ENCODE measurements at regions not wholly inside any gene's neighbourhood (a gene's known extent, or its start where the extent isn't known, plus 50 kb on each side); places are given as distances from the start of the nearest gene placed in this dataset.
A peak's percentile ranks its signal among the peaks of the same experiment; 100 is the strongest.
"Not testable (repeated sequence)": the region's sequence is repeated elsewhere in the genome, so short reads cannot be mapped to it uniquely, and the experiment has no call there.

DNA sequence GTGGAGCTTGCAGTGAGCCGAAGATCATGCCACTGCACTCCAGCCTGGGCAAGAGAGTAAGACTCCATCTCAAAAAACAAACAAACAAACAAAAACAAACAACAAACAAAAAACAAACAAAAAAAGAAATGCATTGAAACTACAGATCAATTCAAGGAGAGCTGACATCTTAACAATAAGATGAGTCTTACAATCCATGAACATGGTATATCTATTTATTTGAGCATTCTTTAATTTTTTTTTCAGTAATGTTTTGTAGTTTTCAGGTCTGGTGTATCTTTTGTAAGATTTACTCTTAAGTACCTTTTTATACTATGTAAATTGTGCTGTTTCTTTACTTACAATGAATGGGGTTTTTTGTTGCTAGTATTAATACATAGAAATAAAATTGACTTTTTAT, 140.1 kb upstream of the DAPK1 start:
- no peak for DNase-seq (ENCODE audit: low read depth in 4 of 4, low spot score in 3 of 4)

DNA sequence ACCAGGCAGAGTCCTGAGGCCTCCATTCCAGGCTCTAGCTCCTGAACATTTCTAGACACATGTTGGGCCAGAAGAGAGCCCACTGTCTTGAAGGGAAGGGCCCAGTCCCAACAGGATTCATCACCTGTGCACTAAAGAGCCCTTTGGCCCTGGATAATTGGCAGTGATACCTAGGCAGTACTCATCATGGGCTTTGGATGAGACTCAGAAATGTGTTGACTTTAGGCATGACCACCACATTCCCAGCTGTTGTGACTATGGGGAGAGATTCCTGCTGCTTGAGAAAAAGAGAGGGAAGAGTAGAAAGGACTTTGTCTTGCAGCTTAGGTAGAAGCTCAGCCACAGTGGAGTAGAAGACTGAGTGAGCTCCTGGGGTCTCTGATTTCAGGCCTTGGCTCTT, 138.4 kb upstream of the DAPK1 start:
- no peak for DNase-seq (ENCODE audit: low read depth in 4 of 4, low spot score in 3 of 4)

DNA sequence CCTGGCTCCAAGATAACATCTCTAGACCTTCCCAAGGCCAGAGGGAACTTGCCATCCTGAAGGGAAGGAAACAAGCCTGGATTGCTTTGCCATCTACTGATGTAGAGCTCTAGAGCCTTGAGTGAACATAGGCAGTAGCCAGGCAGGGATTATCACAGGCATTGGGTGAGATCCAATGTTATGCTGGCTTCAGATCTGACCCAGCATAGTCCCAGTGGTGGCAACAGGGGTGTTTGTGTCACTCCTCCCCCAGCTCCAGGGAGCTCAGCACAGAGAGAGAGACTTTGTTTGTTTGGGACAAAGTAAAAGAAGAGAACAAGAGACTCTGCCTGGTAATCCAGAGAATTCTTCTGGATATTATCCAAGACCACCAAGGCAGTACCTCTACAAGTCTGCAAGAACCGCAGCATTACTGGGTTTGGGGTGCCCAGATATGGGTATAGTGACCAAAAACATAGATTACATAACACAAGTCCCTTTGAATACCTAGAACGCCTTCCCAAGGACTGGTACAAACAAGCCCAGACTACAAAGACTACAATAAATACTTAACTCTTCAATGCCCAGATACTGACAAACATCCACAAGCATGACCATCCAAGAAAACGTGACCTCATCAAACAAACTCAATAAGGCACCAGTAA, 137.6 kb upstream of the DAPK1 start:
- no peak for DNase-seq (ENCODE audit: low read depth in 4 of 4, low spot score in 3 of 4)

DNA sequence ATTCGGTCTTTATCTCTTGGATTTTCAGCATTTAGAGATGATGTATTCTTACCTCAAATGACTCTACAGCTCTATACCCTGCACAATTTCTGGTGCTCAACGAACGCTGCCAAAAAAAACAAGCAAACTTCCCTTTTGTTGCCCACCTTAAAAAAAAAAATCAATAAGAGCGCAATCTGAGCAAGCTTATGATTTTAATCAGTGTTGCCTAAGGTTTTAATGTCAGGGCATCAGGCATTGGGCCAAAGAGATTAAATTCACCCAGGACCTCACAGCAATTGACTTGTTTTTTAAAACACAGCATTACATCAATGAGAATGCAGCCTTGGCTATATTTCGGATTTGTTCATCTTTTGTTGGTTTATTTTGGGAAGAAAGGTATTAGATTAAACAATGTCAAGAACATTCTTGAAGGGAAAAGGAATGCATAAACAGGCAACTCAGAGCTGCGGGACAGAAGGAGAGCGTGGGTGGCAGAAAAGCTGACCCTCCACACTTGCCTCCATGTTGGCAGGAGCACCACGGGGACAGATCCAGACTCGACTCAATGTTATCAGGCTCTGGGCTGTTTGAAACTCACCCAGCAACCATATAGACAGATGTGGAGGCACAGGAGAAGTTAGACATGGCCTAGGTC, 127.5 kb upstream of the DAPK1 start:
- no peak for DNase-seq (ENCODE audit: low read depth in 4 of 4, low spot score in 3 of 4)

DNA sequence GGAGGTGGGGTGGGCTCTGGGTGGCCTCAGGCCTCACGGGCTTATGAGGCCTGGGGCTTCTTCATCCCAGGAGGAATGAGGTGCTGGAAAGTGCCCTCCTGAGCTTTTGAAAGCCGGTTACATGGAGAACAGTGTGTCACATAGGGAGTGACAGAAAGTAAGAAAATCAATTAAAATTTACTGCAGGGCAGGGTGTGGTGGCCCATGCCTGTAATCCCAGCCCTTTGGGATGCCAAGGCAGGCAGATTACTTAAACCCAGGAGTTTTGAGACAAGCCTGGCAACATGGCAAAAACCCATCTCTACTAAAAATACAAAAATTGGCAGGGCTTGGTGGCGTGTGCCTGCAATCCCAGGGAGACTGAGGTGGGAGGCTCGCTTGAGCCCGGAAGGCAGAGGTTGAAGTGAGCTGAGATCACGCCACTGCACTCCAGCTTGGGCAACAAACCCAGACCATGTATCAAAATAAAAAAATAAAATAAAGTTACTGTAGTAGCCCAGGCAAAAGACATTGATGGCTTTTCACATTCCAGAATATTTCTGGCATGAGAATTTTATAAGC, 125.8 kb upstream of the DAPK1 start:
- no peak for DNase-seq (ENCODE audit: low read depth in 4 of 4, low spot score in 3 of 4)

DNA sequence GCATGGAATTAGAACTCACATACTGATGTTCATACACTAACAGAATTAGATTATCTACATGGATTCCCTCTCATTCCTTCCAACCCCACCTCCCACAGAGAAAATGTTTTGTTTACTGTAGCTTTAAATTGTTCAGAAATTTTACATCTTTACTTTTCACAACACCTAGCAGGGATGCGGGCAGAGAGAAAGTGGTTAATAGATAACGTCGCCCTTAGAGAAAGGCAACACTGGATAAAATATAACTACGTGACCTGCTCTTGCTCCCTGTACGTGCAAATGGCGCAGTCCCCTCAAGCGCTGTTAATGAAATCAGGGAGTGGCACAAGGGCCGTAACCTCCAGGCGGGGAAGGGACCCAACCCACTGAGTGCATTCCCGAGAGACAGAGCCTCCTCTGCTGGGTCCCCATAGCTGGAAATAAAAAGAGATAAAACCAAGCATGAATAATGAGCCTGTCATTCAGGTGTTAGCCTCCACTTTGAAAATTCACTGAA, 125.3 kb upstream of the DAPK1 start:
- DNase-seq (ENCODE audit: low read depth in 4 of 4, low spot score in 3 of 4): peak in 2 of 4 donors; percentile 19 to 46

DNA sequence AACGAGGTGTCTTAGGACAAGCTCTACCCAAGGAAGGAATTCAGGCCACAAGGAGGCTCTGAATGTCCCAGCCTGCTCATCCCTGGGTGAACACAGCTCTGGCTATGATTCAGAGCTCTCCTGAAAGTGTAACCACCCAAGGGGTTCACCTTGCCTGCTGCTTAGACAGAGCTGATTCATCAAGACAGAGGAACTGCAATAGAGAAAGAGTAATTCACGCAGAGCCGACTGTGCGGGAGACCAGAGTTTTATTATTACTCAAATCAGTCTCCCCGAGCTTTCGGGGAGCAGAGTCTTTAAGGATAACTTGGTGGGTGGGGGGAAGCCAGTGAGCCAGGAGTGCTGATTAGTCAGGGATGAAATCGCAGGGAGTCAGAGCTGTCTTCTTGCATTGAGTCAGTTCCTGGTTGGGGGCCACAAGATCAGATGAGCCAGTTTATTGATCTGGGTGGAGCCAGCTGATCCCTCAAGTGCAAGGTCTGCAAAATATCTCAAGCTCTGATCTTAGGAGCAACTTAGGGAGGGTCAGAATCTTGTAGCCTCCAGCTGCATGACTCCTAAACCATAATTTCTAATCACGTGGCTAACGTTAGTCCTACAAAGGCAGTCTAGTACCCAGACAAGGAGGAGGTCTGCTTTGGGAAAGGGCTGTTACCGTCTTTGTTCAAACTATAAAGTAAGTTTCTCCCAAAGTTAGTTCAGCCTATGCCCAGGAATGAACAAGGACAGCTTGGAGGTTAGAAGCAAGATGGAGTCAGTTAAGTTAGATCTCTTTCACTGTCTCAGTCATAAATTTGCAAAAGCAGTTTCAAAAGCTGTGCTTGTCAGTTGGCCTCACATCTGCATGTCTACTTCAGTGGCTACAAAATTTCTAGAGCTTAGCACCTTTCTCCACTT, 123.4 kb upstream of the DAPK1 start:
- DNase-seq (ENCODE audit: low read depth in 4 of 4, low spot score in 3 of 4): not testable (repeated sequence)

DNA sequence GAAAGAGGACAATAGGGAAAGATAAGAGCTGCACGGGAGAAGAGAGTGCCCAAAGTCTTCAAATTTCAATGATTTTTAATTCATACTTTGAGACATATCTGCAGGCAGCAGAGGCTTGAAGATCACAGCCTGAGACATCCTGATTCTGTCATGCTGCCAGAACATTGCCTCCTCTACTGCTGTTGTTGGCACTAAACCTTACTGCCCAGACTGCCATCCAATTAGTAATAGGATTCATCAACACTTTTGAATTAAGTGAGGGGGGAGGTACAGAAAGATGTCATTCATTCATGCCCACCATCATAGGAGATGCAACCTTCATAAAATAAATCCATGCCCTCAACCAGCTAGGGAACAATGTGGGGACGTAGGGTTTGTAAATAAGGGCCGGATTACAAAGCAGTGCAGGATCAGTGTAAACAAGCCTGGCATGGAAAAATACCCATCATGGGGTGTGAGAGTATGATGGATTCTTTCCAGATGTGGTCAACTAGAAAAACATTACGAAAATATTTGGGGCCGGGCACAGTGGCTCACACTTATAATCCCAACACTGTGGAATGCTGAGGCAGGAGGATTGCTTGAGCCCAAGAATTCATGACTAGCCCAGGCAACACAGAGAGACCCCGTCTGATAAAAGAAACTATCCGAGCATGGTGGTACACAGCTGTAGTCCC, 122.1 kb upstream of the DAPK1 start:
- no peak for DNase-seq (ENCODE audit: low read depth in 4 of 4, low spot score in 3 of 4)

DNA sequence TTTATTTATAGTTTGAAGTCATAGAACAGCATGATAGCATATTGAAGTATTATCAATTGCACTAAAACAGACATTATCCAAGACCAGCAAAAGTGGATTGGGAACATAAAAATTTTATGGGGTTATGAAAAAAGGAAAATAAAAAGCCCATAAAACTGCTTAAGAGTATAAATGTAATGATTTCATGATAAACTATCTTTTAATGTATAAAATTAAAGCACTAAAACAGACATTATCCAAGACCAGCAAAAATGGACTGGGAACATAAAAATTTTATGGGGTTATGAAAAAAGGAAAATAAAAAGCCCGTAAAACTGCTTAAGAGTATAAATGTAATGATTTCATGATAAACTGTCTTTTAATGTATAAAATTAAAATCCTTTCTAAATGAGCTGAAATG, 119.0 kb upstream of the DAPK1 start:
- DNase-seq (ENCODE audit: low read depth in 4 of 4, low spot score in 3 of 4): no peak

DNA sequence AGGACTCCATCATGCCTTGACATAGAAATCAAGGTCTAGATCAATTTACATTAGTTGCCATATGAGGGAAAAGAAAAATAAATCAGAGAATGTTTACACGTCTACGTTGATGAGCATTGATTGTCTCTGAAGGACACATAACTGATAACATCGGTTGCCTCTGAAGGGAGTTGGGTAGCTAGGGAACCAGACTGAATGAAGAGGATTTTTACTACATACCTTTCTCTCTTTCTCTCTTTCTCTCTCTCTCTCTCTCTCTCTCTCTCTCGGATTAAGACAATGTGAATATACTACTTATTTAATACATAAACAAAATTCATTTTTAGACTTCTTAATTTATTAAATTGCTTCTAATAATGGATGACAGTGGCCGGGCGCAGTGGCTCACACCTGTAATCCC, 118.4 kb upstream of the DAPK1 start:
- DNase-seq (ENCODE audit: low read depth in 4 of 4, low spot score in 3 of 4): no peak

DNA sequence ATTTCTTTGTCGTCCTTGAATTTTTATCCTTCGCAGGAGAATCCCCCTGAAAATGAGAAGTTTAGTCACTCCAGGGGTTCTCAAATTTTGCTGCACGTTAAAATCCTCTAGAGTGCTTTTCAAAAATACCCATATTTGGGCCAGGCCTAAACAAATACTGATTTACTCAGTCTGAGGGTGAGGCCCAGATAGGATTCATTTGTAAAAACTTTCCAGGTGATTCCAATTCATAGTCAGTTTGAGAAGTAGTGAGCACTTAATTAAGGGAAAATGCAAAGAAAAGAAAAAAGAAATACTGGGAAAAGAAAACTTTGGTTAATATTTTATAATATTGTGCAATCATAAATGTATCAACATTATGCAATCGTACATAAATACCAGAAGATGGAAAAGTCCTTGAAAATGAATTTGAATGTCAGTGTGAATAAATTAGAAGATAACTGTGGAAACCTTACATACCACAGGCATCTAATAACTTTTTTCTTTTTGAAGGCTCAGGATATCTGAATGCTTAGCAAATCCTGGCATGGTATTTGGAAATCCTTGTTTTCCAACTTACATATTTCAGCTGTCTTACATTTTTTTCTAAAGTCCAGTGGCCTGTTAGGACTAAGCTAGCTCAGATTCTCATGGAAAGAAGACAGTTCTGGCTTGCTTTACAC, 116.5 kb upstream of the DAPK1 start:
- no peak for DNase-seq (ENCODE audit: low read depth in 4 of 4, low spot score in 3 of 4)

DNA sequence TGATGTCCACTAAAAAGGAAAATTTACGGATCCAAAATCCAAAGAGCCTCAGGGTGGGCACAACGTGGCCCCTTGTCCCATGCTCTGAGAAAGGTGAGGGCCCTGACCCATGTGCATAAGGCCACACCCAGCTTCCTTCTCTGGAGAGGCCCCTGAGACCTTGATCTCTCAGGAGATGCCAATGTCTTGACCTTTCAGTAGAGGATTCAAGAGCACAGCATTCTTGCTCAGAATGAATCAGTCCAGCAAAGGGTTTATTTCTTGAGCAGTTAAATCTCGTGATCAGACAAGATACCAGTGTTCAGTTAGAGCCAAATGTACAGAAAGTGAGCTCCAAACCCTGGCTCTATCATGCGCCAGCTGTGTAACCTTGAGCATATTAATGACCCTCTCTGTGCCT, 115.9 kb upstream of the DAPK1 start:
- DNase-seq (ENCODE audit: low read depth in 4 of 4, low spot score in 3 of 4): no peak

DNA sequence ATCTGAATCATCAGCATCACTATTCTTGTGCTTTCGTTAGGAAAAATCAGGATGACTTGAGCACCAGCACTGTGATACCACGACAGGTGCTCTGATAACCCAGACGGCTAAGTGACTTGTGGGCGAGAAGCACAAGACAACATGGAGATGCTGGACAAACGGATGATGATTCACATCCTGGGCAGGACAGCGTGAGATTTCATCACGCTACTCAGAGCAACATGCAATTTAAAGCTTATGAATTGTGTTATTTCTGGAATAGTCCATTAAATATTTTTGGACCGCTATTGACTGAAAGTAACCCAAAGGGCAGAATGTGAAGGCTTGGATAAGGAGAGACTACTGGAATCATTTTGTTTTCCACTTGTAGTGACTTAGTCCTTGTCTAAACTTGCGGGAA, 114.8 kb upstream of the DAPK1 start:
- no peak for DNase-seq (ENCODE audit: low read depth in 4 of 4, low spot score in 3 of 4)

DNA sequence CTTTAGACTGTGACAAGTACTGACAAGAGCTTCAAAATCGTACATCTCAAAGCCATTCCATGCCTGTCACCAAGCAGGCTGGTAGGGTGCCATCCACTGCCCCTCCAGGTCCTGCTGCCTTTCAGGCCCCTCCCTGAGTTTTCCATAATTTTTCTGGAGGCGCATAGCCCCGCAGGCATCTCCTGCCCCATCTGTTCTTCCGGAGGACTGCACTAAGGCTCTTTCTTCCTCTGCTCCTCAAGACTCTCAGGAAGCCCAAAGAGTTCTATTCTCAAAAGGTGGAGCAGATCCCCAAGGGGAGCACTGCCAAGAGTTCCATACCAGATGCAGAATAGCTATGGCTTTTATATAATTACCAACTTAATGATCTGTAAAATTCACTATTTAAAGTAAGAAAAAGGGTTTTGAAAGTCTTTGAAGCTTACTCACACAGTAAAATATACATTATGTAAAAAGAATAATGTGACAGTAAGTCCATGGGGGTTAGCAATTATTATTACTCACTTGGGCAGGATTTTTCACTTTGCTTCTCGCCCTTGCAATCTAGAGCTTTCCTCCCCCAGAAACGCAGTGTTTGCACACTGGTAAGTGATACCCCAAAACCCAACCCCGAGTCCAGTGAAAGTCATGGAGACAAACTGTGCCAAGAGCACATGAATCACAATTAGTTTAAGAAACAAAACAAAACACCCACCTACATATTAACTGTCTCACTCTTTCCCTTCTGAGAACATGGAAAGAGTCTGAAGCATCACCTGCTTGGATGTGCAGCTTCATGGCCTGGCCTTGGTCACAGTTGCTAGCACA, 114.1 kb upstream of the DAPK1 start:
- DNase-seq (ENCODE audit: low read depth in 4 of 4, low spot score in 3 of 4): no peak

DNA sequence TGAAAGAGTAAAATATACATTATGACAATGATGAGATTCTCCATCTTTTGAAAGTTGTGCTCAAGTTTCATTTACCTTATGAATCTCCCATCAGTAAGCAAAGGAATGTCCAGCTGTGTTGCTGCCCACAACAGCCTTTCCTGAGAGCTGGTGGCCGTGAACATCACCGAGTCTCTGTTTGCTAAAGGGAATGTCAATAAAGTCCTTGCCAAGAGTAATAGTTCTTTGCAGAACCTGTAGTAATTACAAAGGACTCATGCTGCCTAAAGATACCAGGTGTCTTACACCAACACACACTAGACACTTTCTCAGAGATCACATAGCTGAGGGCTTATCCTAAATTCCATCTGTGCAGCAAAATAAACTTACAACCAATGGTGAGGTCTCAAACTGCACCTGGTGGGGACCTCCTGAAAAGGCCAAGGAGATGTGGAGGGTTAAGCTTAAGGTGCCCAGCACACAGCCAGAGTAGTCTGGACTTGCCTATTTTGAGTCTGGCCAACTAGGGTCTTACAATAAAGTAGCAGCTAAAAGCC, 111.1 kb upstream of the DAPK1 start:
- no peak for DNase-seq (ENCODE audit: low read depth in 4 of 4, low spot score in 3 of 4)

DNA sequence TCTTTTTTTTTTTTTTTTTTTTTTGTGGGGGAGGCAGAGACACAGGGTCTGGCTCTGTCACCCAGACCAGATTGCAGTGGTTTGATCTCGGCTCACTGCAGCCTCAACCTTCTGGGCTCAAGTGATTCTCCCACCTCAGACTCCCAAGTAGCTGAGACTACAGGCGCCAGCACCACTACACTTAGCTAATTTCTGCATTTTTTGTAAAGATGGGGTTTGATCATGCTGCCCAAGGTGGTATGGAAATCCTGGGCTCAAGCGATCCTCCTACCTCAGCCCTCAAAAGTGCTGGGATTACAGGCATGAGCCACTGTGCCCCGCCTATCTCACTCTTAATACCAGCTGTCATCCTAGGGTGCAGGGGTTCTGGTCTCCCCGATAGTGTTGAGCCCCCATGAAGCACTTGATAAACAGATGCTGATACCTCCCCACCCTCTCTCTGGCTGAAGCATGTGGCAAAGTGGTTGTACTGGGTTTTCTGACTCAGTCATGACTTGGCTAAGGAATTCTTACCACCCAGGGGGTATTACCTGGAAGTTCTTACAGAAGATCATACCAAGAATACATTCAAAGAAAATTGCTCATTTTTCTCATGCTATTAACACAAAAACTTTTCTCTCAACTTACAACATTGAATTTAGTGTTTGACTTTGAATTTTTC, 110.2 kb upstream of the DAPK1 start:
- DNase-seq (ENCODE audit: low read depth in 4 of 4, low spot score in 3 of 4): no peak

DNA sequence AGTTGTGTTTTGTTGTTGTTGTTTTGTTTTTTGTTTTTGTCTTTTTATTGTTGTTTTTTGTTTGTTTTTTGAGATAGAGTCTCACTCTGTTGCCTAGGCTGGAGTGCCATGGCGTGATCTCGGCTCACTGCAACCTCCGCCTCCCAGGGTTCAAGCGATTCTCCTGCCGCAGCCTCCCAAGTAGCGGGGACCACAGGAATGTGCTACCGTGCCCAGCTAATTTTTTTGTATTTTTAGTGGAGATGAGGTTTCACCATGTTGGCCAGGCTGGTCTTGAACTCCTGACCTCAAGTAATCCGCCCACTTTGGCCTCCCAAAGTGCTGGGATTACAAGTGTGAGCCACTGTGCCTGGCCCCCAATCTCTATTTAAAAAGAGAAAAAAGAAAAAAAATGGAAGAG, 109.0 kb upstream of the DAPK1 start:
- not testable (repeated sequence) for DNase-seq (ENCODE audit: low read depth in 4 of 4, low spot score in 3 of 4)

DNA sequence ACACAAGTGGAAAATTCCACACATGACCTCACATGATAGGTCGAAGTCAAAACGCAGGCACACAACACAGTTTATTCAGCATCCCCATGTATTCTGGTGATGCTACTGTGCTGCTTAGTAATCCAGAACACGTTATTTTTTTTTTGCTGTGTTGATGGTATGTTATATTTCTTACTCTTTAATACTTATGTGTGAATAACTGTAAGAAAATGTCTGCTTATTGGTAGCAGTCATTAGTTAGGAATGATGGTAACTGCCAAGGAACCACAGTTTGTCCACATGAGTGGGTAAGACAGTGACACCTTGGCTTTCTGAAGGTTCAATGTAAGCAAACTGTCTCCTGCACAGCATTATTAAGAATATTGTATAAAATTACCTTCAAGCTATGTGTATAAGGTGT, 107.7 kb upstream of the DAPK1 start:
- no peak for DNase-seq (ENCODE audit: low read depth in 4 of 4, low spot score in 3 of 4)

DNA sequence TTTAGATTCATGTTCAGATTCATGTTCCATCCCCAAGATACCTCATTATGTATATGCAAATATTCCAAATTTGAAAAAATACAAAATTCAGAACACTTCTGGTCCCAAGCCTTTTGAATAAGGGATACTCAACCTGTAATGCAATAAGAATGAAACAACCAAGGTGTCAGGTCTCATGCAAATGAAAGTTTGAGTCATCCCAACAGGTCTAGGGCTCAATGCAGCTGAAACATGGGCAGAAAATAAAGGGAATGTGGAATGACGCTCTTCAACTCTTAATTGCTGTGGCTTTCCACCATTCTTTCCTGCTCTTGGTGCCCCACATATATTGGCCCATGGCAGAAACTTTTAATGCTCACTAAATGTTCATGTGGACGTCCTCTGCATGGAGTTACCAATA, 107.3 kb upstream of the DAPK1 start:
- DNase-seq (ENCODE audit: low read depth in 4 of 4, low spot score in 3 of 4): no peak

Data from left renal pelvis (tissue), 4 donors.